Stimulated activated memory B cell treated with anti-CD40 and anti-IgM and Interleukin-4, amounts not matched to agents 10 μg/mL and 1 μg/mL and 100 μg/mL, for 72 hours (primary cell): ENCODE measurements at regions not wholly inside any gene's neighbourhood (a gene's known extent, or its start where the extent isn't known, plus 50 kb on each side); places are given as distances from the start of the nearest gene placed in this dataset.

Experiments
- ATAC-seq: fragments of 150-1000 bp; cut with Tn5 transposase; 2 replicates; pipeline ENCODE4 v1.10.0; 2021
- H3K27ac Mint-ChIP-seq: one replicate; pipeline ENCODE4 v1.8.0; 2022; ENCODE audit warnings: mild to moderate bottlenecking, mixed read lengths
- H3K27me3 Mint-ChIP-seq: one replicate; pipeline ENCODE4 v1.8.0; 2022; ENCODE audit warnings: mixed read lengths
- H3K36me3 Mint-ChIP-seq: one replicate; pipeline ENCODE4 v1.8.0; 2022; ENCODE audit warnings: mixed read lengths
- H3K4me1 Mint-ChIP-seq: one replicate; pipeline ENCODE4 v1.8.0; 2022; ENCODE audit warnings: mixed read lengths
- H3K4me3 Mint-ChIP-seq: one replicate; pipeline ENCODE4 v1.8.0; 2022; ENCODE audit warnings: mild to moderate bottlenecking, moderate library complexity, mixed read lengths
- H3K9me3 Mint-ChIP-seq: one replicate; pipeline ENCODE4 v1.8.0; 2022; ENCODE audit warnings: mixed read lengths

DNA sequence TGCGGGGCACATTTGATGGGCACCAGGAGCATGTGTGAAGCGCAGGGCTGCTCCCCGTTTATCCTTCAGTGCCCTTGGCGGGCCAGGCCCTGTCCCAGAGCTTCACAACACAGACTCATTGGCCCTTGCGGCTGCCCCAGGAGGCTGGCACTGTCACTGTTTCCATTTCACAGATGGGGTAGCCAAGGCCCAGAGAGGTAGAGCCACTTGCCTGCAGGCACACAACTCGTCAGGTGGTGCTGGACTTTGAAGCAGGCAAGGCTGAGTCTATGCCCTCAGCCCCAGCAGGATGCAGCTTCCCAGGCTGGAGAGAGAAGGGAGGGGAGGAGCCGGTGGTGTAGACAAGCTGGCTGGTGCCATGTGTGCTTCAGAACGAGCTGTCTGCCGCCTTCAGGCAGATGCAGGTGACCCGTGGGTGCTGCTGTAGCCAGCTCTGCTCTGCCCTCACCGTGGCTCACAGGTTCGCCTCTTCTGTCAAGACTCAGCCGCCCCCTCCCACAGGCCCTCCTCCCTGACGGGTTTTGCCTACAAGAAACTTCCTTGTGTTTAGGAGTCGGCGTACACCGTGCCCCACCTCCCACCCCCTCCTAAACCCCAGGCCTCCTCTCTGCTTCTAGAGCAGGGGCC lies 232.3 kb upstream of the CIBAR2 start:
- no peak overlapping the region for H3K4me3 Mint-ChIP-seq
- ATAC-seq = no peak
- H3K27ac Mint-ChIP-seq = no peak overlapping the region
- H3K9me3 Mint-ChIP-seq = peaks cover 14% of the 10 kb centered on the region
- no peaks in the 10 kb centered on the region for H3K4me1 Mint-ChIP-seq
- H3K36me3 Mint-ChIP-seq = no peaks in the 10 kb centered on the region
- H3K27me3 Mint-ChIP-seq = peaks cover 33% of the 10 kb centered on the region

DNA sequence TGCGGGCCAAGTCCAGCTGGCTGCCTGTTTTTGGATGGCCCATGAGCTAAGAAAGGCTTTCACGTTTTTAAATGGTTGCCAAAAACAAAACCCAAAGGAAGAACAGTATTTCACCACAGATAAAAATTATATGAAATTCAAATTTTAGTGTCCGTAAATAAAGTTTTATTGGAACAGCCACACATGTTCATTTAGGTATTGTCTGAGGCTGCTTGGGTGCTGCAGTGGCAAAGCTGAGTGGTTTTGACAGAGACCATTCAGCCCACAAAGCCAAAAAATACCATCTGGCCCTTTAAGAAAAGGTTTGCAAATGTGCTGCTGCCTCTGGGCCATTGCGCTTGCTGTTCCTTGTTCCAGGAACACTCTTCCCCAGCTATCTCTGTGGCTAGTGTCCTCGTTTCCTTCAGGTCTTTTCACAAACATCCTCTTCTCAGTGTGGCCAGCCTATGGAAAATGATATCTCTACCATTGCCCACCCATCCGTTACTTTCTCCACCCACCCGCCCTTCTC lies 232.9 kb upstream of the CIBAR2 start:
- Mint-ChIP-seq H3K27me3 (peaks cover 27% of the 10 kb centered on the region), H3K36me3 (no peaks in the 10 kb centered on the region), H3K4me3 (no peak overlapping the region), H3K4me1 (no peaks in the 10 kb centered on the region), H3K27ac (no peak overlapping the region), H3K9me3 (peaks cover 14% of the 10 kb centered on the region)
- no peak for ATAC-seq

DNA sequence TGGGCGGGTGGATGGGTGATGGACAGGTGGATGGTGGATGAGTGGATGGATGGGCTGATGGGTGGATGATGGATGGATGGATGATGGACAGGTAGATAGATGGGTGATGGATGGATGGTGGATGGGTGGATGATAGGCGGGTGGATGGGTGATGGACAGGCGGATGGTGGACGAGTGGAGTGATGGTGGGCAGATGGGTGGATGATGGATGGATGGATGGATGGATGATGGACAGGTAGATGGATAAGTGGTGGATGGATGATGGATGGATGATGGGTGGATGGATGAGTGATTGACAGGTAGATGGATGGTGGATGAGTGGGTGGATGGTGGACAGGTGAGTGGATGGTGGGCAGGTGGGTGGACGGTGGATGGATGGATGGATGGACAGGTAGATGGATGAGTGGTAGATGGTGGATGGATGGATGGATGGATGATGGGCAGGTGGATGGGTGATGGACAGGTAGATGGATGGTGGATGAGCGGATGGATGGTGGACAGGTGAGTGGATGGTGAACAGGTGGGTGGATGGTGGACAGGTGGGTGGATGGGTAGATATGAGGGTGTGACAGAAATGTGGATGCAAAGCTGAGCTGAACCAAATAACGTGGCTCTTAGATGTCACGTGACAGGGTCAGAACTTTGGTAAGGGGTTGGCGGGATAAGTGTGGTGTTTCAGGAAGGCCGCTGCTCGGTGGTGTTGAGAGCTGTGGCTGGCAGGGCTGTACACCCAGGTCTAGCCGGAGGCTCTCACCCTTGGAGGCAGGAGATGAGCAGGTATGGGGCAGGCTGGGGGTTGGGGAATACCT lies 234.3 kb upstream of the CIBAR2 start:
- Mint-ChIP-seq H3K36me3 (no peaks in the 10 kb centered on the region), H3K27me3 (peaks cover 34% of the 10 kb centered on the region), H3K4me1 (no peaks in the 10 kb centered on the region), H3K27ac (no peak overlapping the region), H3K4me3 (no peak overlapping the region), H3K9me3 (peaks cover 14% of the 10 kb centered on the region)
- ATAC-seq = no peak

DNA sequence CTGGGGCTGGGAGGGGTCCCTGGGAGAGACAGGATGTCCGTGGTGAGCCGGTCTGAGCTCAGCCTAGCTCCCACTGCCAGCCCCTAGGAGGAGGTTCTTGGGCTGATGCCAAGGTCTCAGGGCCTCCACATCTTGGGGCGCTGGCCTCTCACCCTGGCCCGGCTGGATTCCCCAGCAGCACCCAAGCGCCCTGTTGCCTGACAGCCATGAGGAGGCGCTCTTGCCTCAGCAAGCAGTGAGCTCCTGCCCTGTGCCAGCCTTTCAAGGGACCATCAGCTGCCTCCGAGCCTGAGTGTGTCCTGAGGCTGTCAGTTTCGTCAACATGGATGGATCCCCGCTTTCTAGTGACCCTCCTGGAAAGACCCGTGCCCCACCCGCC lies 234.9 kb upstream of the CIBAR2 start:
- ATAC-seq = no peak
- Mint-ChIP-seq H3K36me3 (no peaks in the 10 kb centered on the region), H3K4me3 (no peak overlapping the region), H3K9me3 (peaks cover 14% of the 10 kb centered on the region), H3K27ac (no peak overlapping the region), H3K27me3 (peaks cover 32% of the 10 kb centered on the region), H3K4me1 (no peaks in the 10 kb centered on the region)

DNA sequence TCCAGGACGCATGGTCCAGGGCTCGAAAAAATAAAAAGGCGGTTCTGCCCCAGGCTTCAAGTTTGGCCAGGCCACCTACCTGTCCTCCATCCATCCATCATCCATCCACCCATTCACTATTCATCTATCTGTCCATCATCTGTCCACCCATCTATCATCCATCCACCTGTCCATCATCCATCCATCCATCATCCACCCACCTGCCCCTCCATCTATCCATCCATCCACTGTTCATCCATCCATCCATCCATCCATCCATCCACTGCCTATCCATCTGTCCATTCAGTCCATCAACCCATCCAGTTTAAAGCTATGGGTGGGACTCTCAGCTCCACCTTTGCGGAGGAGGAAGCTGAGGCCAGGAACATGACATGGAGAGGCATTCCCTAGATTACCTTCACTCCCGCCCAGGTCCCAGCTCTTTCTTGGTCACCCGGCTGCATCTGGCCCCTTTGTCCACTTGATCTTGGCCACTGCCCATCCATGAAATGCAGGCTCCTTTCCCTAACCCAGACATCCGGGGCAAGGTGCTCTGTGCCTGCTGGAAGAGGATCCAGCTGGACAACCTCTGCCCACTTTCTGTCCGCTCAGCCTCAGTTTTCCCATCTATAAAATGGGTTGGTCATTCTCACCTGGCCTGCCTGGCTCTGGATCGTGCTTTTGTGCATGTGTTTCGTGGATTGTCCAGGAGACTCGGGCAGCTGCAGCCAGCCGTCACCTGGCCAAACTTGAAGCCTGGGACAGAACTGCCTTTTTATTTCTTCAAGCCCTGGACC lies 236.0 kb upstream of the CIBAR2 start:
- peaks cover 17% of the 10 kb centered on the region for H3K9me3 Mint-ChIP-seq
- no peaks in the 10 kb centered on the region for H3K4me1 Mint-ChIP-seq

DNA sequence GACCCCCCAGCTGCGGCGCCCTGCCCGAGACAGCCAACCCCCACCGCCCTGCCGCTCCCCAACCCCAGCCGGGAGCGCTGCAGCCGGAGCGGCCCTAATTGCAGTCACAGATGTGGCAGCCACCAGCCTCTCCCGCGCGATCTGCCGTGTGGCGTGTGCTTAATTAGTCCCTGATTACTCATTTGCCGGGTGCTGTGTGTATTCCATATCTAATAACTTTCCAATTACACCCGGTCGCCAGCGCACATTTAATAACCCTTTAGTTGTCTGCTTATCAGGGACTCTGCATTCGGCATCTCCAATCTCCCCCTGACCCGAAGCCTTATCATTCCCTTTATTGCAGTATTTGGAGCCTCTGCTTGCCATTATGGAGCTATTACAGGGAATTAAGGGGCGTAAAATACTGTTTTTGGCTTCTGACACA lies 236.7 kb upstream of the CIBAR2 start:
- H3K4me1 Mint-ChIP-seq = no peaks in the 10 kb centered on the region
- H3K9me3 Mint-ChIP-seq = peaks cover 18% of the 10 kb centered on the region
- no peak overlapping the region for H3K4me3 Mint-ChIP-seq
- H3K27ac Mint-ChIP-seq = no peak overlapping the region
- H3K36me3 Mint-ChIP-seq = no peaks in the 10 kb centered on the region
- ATAC-seq = no peak
- H3K27me3 Mint-ChIP-seq = peaks cover 25% of the 10 kb centered on the region

More for the DNA sequence above, 236.0 kb upstream of the CIBAR2 start:
- ATAC-seq = no peak
- no peaks in the 10 kb centered on the region for H3K36me3 Mint-ChIP-seq
- peaks cover 25% of the 10 kb centered on the region for H3K27me3 Mint-ChIP-seq
- no peak overlapping the region for H3K4me3 Mint-ChIP-seq
- no peak overlapping the region for H3K27ac Mint-ChIP-seq

DNA sequence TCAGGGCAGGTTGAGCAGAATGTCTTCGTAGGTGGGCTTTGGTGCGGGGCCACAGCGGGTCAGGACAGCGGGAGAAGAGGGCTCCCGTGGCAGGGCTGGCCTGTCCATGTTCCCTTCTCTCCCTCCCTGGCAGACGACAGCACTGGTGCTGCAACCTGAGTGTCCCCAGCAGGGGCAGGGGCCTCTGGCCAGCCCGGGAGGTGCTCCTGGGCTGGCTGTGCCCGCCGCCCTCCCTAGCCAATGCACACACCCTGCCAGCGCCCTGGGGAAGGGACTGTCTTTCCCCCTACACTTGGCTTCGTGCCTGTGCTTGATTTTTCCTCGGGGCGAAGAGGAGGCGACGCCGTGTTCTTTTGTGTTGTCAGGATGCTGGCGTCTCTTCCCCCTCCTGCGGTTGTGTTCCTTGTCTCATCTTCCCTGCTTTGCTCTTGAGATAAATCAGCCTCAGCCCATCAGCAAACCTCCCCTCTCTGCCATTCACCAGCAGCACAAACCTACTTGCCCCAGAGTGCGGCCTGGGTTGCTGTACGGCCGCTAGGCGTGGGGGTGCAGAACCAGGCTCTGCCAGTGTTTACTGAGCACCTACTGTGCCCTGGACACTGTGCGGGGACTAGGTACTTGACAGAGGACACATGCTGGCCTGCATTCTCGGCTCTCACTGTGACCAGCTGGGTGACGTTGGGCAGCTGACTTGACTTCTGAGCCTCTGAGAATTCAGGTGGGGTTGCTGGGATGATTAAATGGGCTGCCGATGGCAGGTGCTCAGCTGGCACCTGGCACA lies 237.3 kb upstream of the CIBAR2 start:
- no peak overlapping the region for H3K4me3 Mint-ChIP-seq
- H3K27me3 Mint-ChIP-seq = peaks cover 25% of the 10 kb centered on the region
- peaks cover 20% of the 10 kb centered on the region for H3K9me3 Mint-ChIP-seq
- H3K4me1 Mint-ChIP-seq = no peaks in the 10 kb centered on the region
- no peak for ATAC-seq
- H3K36me3 Mint-ChIP-seq = no peaks in the 10 kb centered on the region
- no peak overlapping the region for H3K27ac Mint-ChIP-seq

DNA sequence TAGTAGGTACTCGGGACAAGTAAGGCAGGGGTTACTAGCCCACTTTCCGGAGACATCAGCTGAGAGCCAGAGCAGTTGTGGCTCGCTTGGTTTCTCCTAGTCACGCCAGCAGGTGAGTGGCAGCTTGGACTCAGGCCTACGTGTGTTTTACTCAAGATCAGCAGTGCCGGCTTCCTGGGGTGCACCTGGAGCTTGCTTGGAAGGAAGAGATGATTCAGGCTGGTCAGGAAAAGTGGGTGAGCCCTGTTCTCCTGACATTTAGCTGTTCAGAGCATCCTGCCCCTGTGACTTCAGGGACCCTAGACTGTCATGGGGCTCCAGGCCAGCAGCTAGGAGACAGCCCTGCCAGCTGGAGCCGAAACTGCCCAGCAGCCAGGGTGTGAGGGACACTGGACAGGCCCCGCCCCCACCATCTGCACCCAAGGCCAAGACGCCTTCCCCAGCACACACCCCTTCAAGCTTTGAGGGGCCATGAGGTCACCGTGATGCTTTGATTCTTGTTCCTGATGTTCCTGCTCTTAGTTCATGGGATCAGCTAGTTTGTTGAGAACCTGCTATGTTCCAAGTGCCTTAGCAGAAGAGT lies 238.0 kb upstream of the CIBAR2 start:
- Mint-ChIP-seq H3K4me3 (no peak overlapping the region), H3K27ac (no peak overlapping the region), H3K9me3 (peaks cover 20% of the 10 kb centered on the region), H3K27me3 (peaks cover 25% of the 10 kb centered on the region), H3K36me3 (no peaks in the 10 kb centered on the region), H3K4me1 (no peaks in the 10 kb centered on the region)
- no peak for ATAC-seq

DNA sequence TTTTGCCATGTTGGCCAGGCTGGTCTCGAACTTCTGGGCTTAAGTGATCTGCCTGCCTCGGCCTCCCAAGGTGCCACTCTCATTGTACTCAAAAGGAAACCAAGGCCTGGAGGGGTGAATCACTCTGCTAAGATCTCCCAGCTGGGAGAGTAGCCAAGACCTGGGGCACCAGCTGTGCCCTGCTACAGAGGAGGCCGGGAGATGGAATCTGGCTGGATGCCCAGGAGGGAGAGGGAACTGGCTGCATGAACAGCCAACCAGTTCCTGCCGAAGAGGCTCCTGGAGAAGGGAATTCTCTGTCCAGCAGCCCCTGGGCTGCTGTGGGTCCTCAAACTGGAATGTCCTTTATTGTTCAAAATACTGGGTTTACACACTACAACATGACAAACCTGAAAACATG lies 238.7 kb upstream of the CIBAR2 start:
- Mint-ChIP-seq H3K36me3 (no peaks in the 10 kb centered on the region), H3K27me3 (peaks cover 19% of the 10 kb centered on the region), H3K4me3 (no peak overlapping the region), H3K4me1 (no peaks in the 10 kb centered on the region), H3K27ac (no peak overlapping the region), H3K9me3 (peaks cover 16% of the 10 kb centered on the region)
- ATAC-seq = no peak

DNA sequence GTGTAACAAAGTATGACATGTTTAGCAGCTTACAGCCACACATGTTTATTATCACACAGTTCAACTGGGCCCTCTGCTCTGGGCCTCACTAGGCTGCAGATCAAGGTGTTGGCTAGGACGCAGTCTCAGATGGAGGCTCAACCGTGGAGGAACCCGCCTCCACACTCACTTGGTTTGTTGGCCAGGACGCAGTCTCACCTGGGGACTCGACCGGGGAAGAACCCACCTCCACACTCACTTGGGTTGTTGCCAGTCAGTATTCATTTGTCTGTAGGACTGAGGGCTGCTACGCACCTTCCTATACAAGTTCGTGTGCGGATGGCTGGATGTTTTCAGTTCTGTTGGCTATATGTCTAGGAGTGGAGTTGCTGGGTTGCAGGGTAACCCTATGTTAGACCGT lies 240.7 kb upstream of the CIBAR2 start:
- ATAC-seq = no peak
- Mint-ChIP-seq H3K4me1 (no peaks in the 10 kb centered on the region), H3K27ac (no peak overlapping the region), H3K36me3 (no peaks in the 10 kb centered on the region), H3K27me3 (peaks cover 11% of the 10 kb centered on the region), H3K4me3 (no peak overlapping the region), H3K9me3 (peaks cover 7% of the 10 kb centered on the region)

DNA sequence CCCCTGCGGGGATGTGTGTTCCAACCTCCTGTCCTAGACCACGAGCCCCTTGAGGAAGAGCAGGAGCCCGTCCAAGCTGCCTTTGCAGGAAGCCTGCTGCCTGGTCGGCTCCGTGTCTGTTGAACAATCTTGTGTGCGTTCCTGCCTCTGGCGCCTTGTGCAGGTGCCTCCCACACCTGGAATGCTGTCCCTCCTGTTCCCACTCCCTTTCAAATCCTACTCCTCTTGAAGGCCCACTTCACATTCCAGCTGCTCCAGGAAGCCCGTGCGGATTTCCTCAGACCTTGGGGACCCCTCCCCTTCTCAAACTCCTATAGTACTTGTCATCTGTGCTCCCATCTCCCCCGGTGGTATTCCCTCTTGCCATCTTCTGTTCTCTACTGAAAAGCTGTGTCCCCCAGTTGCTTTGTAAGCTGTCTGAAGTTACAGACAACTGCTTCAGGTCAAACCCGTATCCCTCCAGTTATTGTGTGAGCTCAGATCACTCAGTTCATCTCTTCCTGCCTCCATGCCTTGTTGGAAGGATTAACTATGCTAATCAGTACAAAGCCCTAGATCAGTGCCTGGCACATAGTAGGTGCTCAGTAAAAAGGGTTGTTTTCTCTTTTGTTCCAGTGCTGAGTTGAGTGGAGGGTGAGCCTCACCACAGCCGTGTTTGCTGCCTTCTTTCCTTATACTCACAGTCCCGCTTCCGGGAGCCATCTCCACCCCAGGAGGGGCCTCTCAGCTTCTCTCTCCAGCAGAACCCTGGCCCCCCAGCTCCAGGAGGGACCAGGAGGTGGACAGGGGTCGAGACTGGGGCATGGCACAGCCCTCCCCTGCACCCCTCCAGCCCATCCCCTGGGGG lies 241.8 kb upstream of the CIBAR2 start:
- Mint-ChIP-seq H3K4me3 (no peak overlapping the region), H3K36me3 (no peaks in the 10 kb centered on the region)

DNA sequence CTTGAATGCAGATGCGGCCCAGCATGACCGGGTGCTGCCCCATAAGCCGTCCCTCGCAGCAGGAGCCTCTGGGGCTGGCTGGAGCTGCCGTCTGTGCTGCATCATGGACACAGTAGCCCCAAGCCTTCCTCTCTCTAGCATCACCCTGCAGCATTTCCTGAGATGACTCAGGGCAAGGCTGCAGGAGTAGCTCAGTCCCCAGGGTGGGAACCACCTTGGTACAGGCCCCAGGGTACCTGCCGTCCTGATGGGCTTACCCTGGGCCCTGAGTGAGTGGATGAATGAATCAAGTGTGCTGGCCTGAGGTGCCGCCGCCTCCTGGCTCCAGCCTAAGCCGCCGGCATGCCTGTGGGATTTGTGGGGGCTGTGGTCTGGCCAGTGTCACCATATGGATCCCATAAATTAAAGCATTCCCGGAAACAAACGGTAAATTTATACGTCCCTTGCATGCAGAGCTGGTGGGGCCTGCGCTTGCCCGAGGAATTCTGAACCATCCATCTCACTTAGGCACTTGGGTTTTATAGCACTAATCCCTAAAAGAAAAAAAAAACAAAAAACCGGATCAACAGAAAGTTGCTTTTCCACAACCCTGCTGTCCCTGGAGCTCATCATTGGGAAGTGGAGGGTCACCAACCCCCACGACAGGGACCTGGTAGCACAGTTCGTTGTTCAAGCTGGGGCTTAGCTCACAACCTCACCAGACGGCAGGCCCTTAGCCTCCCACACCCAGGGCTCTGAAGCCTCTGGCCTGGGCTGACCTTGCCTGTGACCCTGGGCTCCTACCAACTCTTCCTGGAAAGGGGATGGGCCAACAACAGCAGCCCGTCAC lies 242.6 kb upstream of the CIBAR2 start:
- no peak overlapping the region for H3K27ac Mint-ChIP-seq
- H3K27me3 Mint-ChIP-seq = peaks cover 22% of the 10 kb centered on the region
- no peak overlapping the region for H3K4me3 Mint-ChIP-seq
- no peaks in the 10 kb centered on the region for H3K36me3 Mint-ChIP-seq
- H3K4me1 Mint-ChIP-seq = no peaks in the 10 kb centered on the region
- ATAC-seq = peak; percentile 24
- peaks cover 7% of the 10 kb centered on the region for H3K9me3 Mint-ChIP-seq

More for the DNA sequence above, 241.8 kb upstream of the CIBAR2 start:
- no peak for ATAC-seq
- H3K9me3 Mint-ChIP-seq = peaks cover 7% of the 10 kb centered on the region
- no peaks in the 10 kb centered on the region for H3K4me1 Mint-ChIP-seq
- H3K27me3 Mint-ChIP-seq = peaks cover 22% of the 10 kb centered on the region
- H3K27ac Mint-ChIP-seq = no peak overlapping the region

DNA sequence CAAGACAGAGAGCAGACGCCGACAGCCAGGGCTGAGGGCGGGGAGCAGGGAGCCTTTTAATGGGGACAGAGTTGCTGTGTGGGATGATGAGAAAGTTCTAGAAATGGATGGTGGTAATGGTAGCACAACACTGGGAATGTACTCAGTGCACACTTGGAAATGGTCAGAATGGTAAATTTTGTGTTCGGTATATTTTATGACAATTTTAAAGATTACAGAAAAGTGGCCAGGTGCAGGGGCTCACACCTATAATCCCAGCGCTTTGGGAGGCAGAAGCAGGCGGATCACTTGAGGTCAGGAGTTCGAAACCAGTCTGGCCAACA lies 243.2 kb upstream of the CIBAR2 start:
- no peak for ATAC-seq
- Mint-ChIP-seq H3K4me1 (no peaks in the 10 kb centered on the region), H3K27me3 (peaks cover 22% of the 10 kb centered on the region)

More for the DNA sequence above, 243.2 kb upstream of the CIBAR2 start:
- Mint-ChIP-seq H3K9me3 (peaks cover 7% of the 10 kb centered on the region), H3K36me3 (no peaks in the 10 kb centered on the region), H3K4me3 (no peak overlapping the region), H3K27ac (no peak overlapping the region)
